ACC112 (cell line): ENCODE measurements at regions not wholly inside any gene's neighbourhood (a gene's known extent, or its start where the extent isn't known, plus 50 kb on each side); places are given as distances from the start of the nearest gene placed in this dataset.

Experiments used
- H2AFZ ChIP-seq: fragments of 200-600 bp; sonication (generic); one replicate; pipeline ENCODE4 v1.6.0; 2017; ENCODE audit warnings: antibody characterized with exemption, low read length; ENCODE audit not compliant: unreplicated experiment
- H3K27ac ChIP-seq: fragments of 200-600 bp; sonication (generic); 2 replicates; pipeline ENCODE4 v1.5.1; 2014; ENCODE audit warnings: low read depth, mild to moderate bottlenecking, antibody characterized with exemption, low read length, moderate library complexity
- H3K27me3 ChIP-seq: fragments of 200-600 bp; sonication (generic); 2 replicates; pipeline ENCODE4 v1.6.1; 2014; ENCODE audit warnings: mild to moderate bottlenecking, antibody characterized with exemption, low read length, moderate library complexity, mixed read lengths; ENCODE audit not compliant: insufficient read depth
- H3K36me3 ChIP-seq: fragments of 200-600 bp; sonication (generic); 2 replicates; pipeline ENCODE4 v1.6.1; 2016; ENCODE audit warnings: mild to moderate bottlenecking, antibody characterized with exemption, low read length, moderate library complexity, mixed read lengths; ENCODE audit not compliant: insufficient read depth
- H3K4me1 ChIP-seq: fragments of 200-600 bp; sonication (generic); one replicate; pipeline ENCODE4 v1.6.1; 2016; ENCODE audit warnings: low read length, mixed read lengths; ENCODE audit not compliant: insufficient read depth, unreplicated experiment, control insufficient read depth
- H3K4me3 ChIP-seq: fragments of 200-600 bp; sonication (generic); 2 replicates; pipeline ENCODE4 v1.5.1; 2014; ENCODE audit warnings: mild to moderate bottlenecking, low read depth, low read length
- H3K79me2 ChIP-seq: fragments of 200-600 bp; sonication (generic); one replicate; pipeline ENCODE4 v1.6.0; 2016; ENCODE audit warnings: low read length; ENCODE audit not compliant: control insufficient read depth, unreplicated experiment, insufficient read depth

GRCh38 chr4:125760956-125761355, 446.2 kb downstream of the FAT4 start:
- H3K27ac ChIP-seq: no peak overlapping the region
- no peaks in the 10 kb centered on the region for H3K79me2 ChIP-seq
- no peaks in the 10 kb centered on the region for H3K27me3 ChIP-seq
- no peaks in the 10 kb centered on the region for H3K4me1 ChIP-seq
- no peaks in the 10 kb centered on the region for H3K36me3 ChIP-seq
- H2AFZ ChIP-seq: no peak overlapping the region
- no peak overlapping the region for H3K4me3 ChIP-seq

- no peaks in the 10 kb centered on the region for H3K36me3 ChIP-seq
- H2AFZ ChIP-seq: no peak overlapping the region
- H3K79me2 ChIP-seq: no peaks in the 10 kb centered on the region
- H3K27me3 ChIP-seq: no peaks in the 10 kb centered on the region
- no peak overlapping the region for H3K27ac ChIP-seq
- no peak overlapping the region for H3K4me3 ChIP-seq
- no peaks in the 10 kb centered on the region for H3K4me1 ChIP-seq
Observed at GRCh38 chr4:125762537-125762936, 447.8 kb downstream of the FAT4 start.

GRCh38 chr4:125765941-125766340, 451.2 kb downstream of the FAT4 start:
- Histone ChIP-seq H3K79me2 (no peaks in the 10 kb centered on the region), H3K4me1 (no peaks in the 10 kb centered on the region), H3K4me3 (no peak overlapping the region), H3K27ac (no peak overlapping the region), H3K36me3 (no peaks in the 10 kb centered on the region), H2AFZ (no peak overlapping the region), H3K27me3 (no peaks in the 10 kb centered on the region)

GRCh38 chr4:125770814-125771398, 456.2 kb downstream of the FAT4 start:
- H3K27ac ChIP-seq: no peak overlapping the region
- H3K27me3 ChIP-seq: no peaks in the 10 kb centered on the region
- H3K79me2 ChIP-seq: no peaks in the 10 kb centered on the region
- H2AFZ ChIP-seq: no peak overlapping the region
- H3K4me3 ChIP-seq: no peak overlapping the region
- no peaks in the 10 kb centered on the region for H3K4me1 ChIP-seq
- no peaks in the 10 kb centered on the region for H3K36me3 ChIP-seq

GRCh38 chr4:125772680-125773079, 457.9 kb downstream of the FAT4 start:
- no peak overlapping the region for H3K4me3 ChIP-seq

GRCh38 chr4:125773502-125773901, 458.7 kb downstream of the FAT4 start:
- Histone ChIP-seq H3K36me3 (no peaks in the 10 kb centered on the region), H3K79me2 (no peaks in the 10 kb centered on the region), H3K4me1 (no peaks in the 10 kb centered on the region), H3K27ac (no peak overlapping the region), H3K27me3 (no peaks in the 10 kb centered on the region), H3K4me3 (no peak overlapping the region), H2AFZ (no peak overlapping the region)

More at GRCh38 chr4:125772680-125773079, 457.9 kb downstream of the FAT4 start:
- Histone ChIP-seq H3K27me3 (no peaks in the 10 kb centered on the region), H3K36me3 (no peaks in the 10 kb centered on the region), H2AFZ (no peak overlapping the region), H3K79me2 (no peaks in the 10 kb centered on the region), H3K4me1 (no peaks in the 10 kb centered on the region), H3K27ac (no peak overlapping the region)

- H3K4me1 ChIP-seq: no peaks in the 10 kb centered on the region
- no peak overlapping the region for H3K4me3 ChIP-seq
- no peaks in the 10 kb centered on the region for H3K79me2 ChIP-seq
- no peaks in the 10 kb centered on the region for H3K36me3 ChIP-seq
- no peak overlapping the region for H3K27ac ChIP-seq
- H3K27me3 ChIP-seq: no peaks in the 10 kb centered on the region
- no peak overlapping the region for H2AFZ ChIP-seq
Observed at GRCh38 chr4:125773931-125774330, 459.2 kb downstream of the FAT4 start.

GRCh38 chr4:125776146-125776545, 461.4 kb downstream of the FAT4 start:
- H3K4me1 ChIP-seq: no peaks in the 10 kb centered on the region
- no peaks in the 10 kb centered on the region for H3K36me3 ChIP-seq
- H2AFZ ChIP-seq: no peak overlapping the region
- no peaks in the 10 kb centered on the region for H3K27me3 ChIP-seq
- no peaks in the 10 kb centered on the region for H3K79me2 ChIP-seq
- H3K4me3 ChIP-seq: no peak overlapping the region
- no peak overlapping the region for H3K27ac ChIP-seq

GRCh38 chr4:125780164-125780563, 465.4 kb downstream of the FAT4 start:
- no peaks in the 10 kb centered on the region for H3K79me2 ChIP-seq
- no peaks in the 10 kb centered on the region for H3K27me3 ChIP-seq
- no peak overlapping the region for H2AFZ ChIP-seq

GRCh38 chr4:125780747-125781146, 466.0 kb downstream of the FAT4 start:
- H3K27ac ChIP-seq: no peak overlapping the region
- no peak overlapping the region for H2AFZ ChIP-seq
- no peak overlapping the region for H3K4me3 ChIP-seq
- H3K27me3 ChIP-seq: no peaks in the 10 kb centered on the region
- H3K79me2 ChIP-seq: no peaks in the 10 kb centered on the region
- H3K4me1 ChIP-seq: no peaks in the 10 kb centered on the region
- H3K36me3 ChIP-seq: no peaks in the 10 kb centered on the region

More at GRCh38 chr4:125780164-125780563, 465.4 kb downstream of the FAT4 start:
- Histone ChIP-seq H3K36me3 (no peaks in the 10 kb centered on the region), H3K4me3 (no peak overlapping the region), H3K4me1 (no peaks in the 10 kb centered on the region), H3K27ac (no peak overlapping the region)

GRCh38 chr4:125781651-125782050, 466.9 kb downstream of the FAT4 start:
- H3K4me3 ChIP-seq: no peak overlapping the region
- H2AFZ ChIP-seq: no peak overlapping the region
- H3K27ac ChIP-seq: no peak overlapping the region
- no peaks in the 10 kb centered on the region for H3K36me3 ChIP-seq
- H3K79me2 ChIP-seq: no peaks in the 10 kb centered on the region
- no peaks in the 10 kb centered on the region for H3K4me1 ChIP-seq
- H3K27me3 ChIP-seq: no peaks in the 10 kb centered on the region
